ENCODE measurements at regions not wholly inside any gene's neighbourhood (a gene's known extent, or its start where the extent isn't known, plus 50 kb on each side); places are given as distances from the start of the nearest gene placed in this dataset.

DNA sequence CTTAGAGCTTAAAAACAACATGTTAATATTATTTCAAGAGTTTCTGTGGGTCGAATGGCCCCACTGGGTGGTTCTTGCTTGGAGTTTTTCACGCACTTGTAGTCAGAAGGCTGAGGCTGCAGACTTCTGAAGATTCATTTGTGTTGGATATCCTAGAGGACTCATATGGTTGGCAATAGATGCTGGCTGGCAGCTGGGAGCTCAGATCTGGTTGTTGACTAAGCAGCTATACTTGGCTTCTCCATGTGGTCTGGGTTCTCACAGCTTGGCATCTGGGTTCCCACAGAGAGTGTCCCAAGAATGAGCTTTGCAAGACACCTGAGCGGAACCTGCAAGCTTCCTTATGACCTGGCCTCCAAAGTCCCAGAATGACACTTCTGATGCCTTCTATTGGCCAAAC lies 163.9 kb upstream of the ZC3H12C start:
- H3K79me2 ChIP-seq (ENCODE audit: control insufficient read depth, insufficient read depth, low read length): no peaks in the 10 kb centered on the region
- H3K4me2 ChIP-seq (ENCODE audit: control insufficient read depth, extremely low read depth, insufficient read depth, low read depth, low read length): no peak overlapping the region
- no peaks in the 10 kb centered on the region for H4K20me1 ChIP-seq (ENCODE audit: control insufficient read depth, extremely low read depth, insufficient read depth, low read length)
- no peaks in the 10 kb centered on the region for H3K9me3 ChIP-seq (ENCODE audit: control insufficient read depth, low read depth, low read length)
- no peak overlapping the region for H3K9ac ChIP-seq (ENCODE audit: control insufficient read depth, extremely low read depth, insufficient read depth, low read length)
- H3K27ac ChIP-seq (ENCODE audit: control insufficient read depth, insufficient read depth, low read length): no peak overlapping the region
- no peaks in the 10 kb centered on the region for H3K36me3 ChIP-seq (ENCODE audit: control insufficient read depth in 2 of 2, extremely low read depth in 1 of 2, insufficient read depth in 2 of 2, low read length in 2 of 2)
- no peaks in the 10 kb centered on the region for H3K4me1 ChIP-seq (ENCODE audit: control insufficient read depth, extremely low read depth, insufficient read depth, low read length)
- FAIRE-seq (no peak), DNase-seq (ENCODE audit: low read depth, low spot score) (no peak)
- H3K27me3 ChIP-seq (ENCODE audit: control insufficient read depth, extremely low read depth, insufficient read depth, low read length): no peaks in the 10 kb centered on the region
- TF ChIP-seq, protein P1, sequence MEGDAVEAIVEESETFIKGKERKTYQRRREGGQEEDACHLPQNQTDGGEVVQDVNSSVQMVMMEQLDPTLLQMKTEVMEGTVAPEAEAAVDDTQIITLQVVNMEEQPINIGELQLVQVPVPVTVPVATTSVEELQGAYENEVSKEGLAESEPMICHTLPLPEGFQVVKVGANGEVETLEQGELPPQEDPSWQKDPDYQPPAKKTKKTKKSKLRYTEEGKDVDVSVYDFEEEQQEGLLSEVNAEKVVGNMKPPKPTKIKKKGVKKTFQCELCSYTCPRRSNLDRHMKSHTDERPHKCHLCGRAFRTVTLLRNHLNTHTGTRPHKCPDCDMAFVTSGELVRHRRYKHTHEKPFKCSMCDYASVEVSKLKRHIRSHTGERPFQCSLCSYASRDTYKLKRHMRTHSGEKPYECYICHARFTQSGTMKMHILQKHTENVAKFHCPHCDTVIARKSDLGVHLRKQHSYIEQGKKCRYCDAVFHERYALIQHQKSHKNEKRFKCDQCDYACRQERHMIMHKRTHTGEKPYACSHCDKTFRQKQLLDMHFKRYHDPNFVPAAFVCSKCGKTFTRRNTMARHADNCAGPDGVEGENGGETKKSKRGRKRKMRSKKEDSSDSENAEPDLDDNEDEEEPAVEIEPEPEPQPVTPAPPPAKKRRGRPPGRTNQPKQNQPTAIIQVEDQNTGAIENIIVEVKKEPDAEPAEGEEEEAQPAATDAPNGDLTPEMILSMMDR (optimal IDR thresholded peaks at IDR 0.05 in 1 of 3, IDR thresholded peaks at IDR 0.05 in 1 of 3, conservative IDR thresholded peaks at IDR 0.05 in 1 of 3; ENCODE audit: extremely low read depth in 1 of 3, insufficient read depth in 2 of 3, low read length in 3 of 3): no peak
- no peak for TF ChIP-seq EZH2 (IDR thresholded peaks at IDR 0.05; ENCODE audit: low read length)
- H3K4me3 ChIP-seq (ENCODE audit: control insufficient read depth in 2 of 3, extremely low read depth in 1 of 3, insufficient read depth in 2 of 3, low read depth in 1 of 3, low read length in 3 of 3): no peak overlapping the region
- dilution Hi-C loops (cut with MboI; ENCODE audit: extremely low pct_ligation_motif_present, low sequenced_read_pairs): no loop called here
- no peak overlapping the region for H2AFZ ChIP-seq (ENCODE audit: control insufficient read depth, low read length)
- no peaks in the 10 kb centered on the region for H3K9me1 ChIP-seq (ENCODE audit: control insufficient read depth, extremely low read depth, insufficient read depth, low read length)

DNA sequence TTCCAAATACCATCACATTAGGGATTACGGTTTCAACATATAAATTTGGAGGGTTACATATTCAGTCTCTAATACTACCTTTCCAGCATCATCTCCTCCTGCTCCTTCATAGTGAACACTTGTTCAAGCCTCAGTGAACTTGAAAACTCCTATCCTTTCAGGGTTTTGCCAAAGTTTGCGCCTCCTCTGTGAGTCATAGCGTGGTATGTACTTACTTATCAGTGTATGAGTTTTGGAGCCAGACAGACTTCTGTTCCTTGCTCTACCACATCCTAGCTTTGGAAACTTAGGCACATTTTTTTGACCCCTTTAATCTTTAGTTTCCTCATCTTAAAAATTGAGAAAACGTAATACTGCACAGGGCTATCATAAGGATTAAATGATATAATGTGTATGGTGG lies 160.1 kb upstream of the ZC3H12C start:
- Histone ChIP-seq H3K27me3 (ENCODE audit: control insufficient read depth, extremely low read depth, insufficient read depth, low read length) (no peaks in the 10 kb centered on the region), H3K9ac (ENCODE audit: control insufficient read depth, extremely low read depth, insufficient read depth, low read length) (no peak overlapping the region), H3K4me3 (ENCODE audit: control insufficient read depth in 2 of 3, extremely low read depth in 1 of 3, insufficient read depth in 2 of 3, low read depth in 1 of 3, low read length in 3 of 3) (no peak overlapping the region), H3K4me1 (ENCODE audit: control insufficient read depth, extremely low read depth, insufficient read depth, low read length) (no peaks in the 10 kb centered on the region), H3K27ac (ENCODE audit: control insufficient read depth, insufficient read depth, low read length) (no peak overlapping the region), H3K9me1 (ENCODE audit: control insufficient read depth, extremely low read depth, insufficient read depth, low read length) (no peaks in the 10 kb centered on the region), H2AFZ (ENCODE audit: control insufficient read depth, low read length) (no peak overlapping the region), H3K79me2 (ENCODE audit: control insufficient read depth, insufficient read depth, low read length) (no peaks in the 10 kb centered on the region), H3K9me3 (ENCODE audit: control insufficient read depth, low read depth, low read length) (no peaks in the 10 kb centered on the region), H4K20me1 (ENCODE audit: control insufficient read depth, extremely low read depth, insufficient read depth, low read length) (no peaks in the 10 kb centered on the region), H3K36me3 (ENCODE audit: control insufficient read depth in 2 of 2, extremely low read depth in 1 of 2, insufficient read depth in 2 of 2, low read length in 2 of 2) (no peaks in the 10 kb centered on the region), H3K4me2 (ENCODE audit: control insufficient read depth, extremely low read depth, insufficient read depth, low read depth, low read length) (no peak overlapping the region)
- dilution Hi-C loops (cut with MboI; ENCODE audit: extremely low pct_ligation_motif_present, low sequenced_read_pairs): no loop called here
- DNase-seq (ENCODE audit: low read depth, low spot score) (no peak), FAIRE-seq (no peak)
- TF ChIP-seq, protein P1 (optimal IDR thresholded peaks at IDR 0.05 in 1 of 3, IDR thresholded peaks at IDR 0.05 in 1 of 3, conservative IDR thresholded peaks at IDR 0.05 in 1 of 3; ENCODE audit: extremely low read depth in 1 of 3, insufficient read depth in 2 of 3, low read length in 3 of 3): no peak
